Activated effector memory CD4-positive, alpha-beta T cell treated with Interleukin-2 at 50 U/mL for 16 hours (primary cell): ENCODE measurements at regions not wholly inside any gene's neighbourhood (a gene's known extent, or its start where the extent isn't known, plus 50 kb on each side); places are given as distances from the start of the nearest gene placed in this dataset.
"Not testable (repeated sequence)": the region's sequence is repeated elsewhere in the genome, so short reads cannot be mapped to it uniquely, and the experiment has no call there.

Source experiments
- DNase-seq: peaks from one replicate; pipeline ENCODE4 v3.0.0-alpha.2; 2020

DNA sequence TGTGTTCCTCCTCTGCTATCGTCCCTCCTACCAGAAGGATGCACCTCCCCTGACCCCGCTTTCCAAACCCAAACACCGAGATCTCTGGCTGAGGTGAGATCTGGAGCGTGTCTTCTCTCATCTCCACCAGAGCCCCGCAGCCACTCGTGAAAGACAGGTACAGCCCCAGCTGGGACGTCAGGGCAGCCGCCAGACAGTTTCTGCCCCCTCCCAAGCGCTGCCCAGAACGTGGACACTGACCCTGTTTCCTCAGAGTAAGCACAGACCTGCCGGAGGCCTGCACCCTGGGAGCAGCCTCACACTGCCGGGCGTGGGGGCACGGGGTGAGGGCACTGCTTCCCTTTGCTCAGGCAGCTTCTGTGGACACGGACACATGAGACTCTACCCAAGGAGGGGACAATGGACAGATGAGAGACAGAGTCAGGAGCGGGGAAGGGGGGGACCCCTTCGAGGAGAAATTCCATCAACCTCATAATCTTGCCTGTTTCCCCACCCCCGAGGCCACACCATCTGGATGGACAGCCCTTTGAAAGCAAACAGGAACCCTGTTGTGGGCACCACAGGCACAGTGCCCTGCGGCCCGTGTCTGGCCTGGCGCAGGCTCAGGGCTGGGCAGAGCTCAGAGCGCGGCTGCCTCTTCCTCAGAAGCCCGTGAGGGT is 210.6 kb downstream of the DLL1 start:
- DNase-seq = no peak

DNA sequence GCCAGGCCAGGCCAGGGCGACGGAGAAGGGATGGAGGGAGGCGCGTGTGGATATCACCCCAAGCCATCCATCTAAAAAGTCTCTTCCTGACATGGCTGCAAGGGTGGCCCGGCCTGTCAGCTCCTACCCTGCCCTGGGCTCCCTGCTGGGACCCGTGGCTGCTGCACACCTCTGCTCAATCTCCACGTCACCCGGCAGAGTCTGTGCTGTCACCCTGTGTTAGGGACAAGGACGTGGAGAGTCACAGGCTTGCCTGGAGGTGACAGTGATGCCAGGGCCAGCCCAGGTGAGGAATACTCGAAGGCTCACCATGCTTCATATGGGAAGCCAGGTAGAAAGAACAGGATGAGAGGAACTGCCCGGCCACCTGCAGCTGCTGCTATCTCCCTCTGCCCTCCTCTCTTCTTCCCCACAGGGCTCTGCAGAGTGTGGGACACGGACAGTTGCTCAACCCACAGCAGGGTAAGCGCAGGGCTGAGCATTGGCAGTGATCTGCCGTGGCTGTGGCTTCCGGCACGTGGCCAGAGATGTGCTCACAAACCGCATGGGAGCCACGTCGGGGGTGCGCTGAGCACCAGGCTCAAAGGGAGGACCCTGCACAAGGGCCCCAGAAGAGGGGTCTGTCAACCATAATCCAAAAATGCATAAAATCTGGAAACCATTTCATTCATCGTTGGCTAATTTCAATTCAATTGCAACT is 214.3 kb downstream of the DLL1 start:
- DNase-seq = no peak

DNA sequence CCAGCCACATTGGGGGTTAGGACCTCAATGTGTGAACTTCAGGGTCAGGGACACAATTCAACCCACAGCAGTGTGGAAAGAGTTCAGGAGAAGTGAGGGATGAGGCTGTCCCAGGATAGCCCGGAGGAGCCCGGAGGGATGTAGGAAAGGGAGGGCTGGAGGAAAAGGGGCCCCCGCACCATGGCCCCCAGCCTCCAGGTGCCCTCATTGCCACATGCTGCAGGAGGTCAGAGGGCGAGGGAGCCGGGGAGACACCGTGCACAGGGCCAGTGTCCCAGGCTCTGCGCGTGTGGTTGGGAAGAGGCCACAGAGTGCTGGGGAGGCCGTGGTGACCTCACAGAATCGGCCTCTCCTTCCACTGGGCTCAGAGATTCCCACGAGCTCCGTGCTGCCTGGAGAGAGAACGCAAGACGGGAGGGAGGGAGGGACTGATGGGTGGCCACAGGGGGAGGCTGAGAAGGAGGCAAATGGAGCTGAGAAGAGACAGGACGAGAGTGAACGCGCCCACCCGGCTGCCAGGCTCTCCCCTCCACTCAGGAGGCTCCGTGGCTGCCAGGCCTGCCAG is 215.1 kb downstream of the DLL1 start:
- DNase-seq = no peak

DNA sequence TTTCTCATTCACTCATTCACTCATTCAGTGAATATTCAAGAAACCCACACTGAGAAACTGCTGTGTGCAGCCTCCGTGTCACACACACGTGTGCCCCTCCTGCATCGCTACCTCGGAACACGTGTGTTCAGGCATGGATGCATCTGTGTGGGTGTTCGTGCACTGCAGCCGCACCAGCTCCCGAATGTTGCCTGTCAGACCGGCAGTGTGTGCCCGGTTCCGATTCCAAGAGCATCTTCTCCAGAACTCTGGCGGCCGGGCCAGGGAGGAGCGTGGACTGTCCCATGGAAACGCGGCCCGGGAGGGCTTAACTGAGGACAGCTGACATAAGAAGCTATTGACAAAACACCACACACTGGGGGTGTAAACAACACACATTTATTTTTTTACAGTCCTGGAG is 216.0 kb downstream of the DLL1 start:
- DNase-seq = no peak

DNA sequence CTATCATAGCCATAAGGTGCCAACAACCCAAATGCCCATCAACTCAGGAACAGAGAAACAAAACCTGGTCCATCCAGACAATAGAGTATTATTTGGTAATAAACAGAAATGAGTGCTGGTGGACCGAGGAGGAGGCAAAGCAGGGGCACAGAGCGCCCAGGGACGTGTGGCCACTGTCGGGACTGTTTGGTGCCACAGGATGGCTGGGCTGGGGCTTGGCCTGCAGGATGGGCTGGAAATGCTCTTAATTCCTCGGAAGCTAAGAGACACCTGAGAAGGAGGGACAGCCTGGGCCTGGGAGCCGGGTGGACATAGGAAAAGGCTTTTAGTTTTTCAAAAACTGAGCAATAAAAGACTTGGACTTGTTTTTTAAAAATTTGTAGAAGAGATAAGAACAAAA is 216.4 kb downstream of the DLL1 start:
- DNase-seq = no peak

DNA sequence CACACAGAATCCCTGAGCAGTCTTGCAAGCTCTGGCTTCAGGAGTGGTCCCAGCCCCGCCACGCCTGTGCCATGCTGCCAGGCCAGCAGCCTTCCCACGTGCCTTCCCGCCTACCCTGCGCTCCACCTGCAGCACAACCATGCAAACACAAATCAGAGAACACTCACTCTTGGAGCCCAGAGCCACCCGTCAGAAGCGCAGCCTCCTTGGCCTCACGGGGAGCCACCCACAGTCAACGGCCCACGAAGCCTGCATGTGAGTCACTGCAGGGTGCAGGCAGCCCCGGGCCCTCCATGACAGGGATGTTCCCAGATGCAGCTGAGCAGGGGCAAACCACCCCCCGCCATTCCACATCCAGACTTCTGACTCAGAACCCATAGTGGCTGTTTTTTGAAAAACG is 217.0 kb downstream of the DLL1 start:
- no peak for DNase-seq

DNA sequence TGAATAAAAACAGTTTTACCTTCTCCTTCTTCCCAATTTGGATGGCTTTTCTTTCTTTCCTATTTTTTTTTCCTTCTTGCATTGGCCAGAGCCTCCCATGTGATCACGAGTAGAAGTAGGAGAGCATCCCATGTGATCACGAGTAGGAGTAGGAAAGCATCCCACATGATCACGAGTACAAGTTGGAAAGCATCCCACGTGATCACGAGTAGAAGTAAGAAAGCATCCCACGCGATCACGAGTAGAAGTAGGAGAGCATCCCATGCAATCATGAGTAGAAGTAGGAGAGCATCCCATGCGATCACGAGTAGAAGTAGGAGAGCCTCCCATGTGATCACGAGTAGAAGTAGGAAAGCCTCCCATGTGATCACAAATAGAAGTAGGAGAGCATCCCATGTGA is 218.6 kb downstream of the DLL1 start:
- no peak for DNase-seq

DNA sequence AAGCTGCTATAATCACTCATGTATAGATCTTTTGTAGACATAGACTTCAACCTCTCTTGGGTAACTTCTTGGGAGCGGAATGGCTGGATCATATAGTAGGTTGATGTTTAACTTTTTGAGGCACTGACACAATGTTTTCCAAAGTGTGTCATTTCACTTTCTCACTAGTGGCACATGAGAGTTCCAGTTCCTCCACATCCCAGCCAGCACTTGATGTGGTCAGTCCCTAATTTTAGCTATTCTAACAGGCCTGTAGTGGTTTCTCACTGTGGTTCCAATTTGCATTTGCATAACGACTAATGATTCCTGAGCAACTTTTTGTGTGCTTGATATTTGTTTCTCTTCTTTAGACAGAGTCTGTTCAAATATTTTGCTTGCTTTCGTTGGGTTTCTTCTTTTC is 221.3 kb downstream of the DLL1 start:
- DNase-seq = no peak

DNA sequence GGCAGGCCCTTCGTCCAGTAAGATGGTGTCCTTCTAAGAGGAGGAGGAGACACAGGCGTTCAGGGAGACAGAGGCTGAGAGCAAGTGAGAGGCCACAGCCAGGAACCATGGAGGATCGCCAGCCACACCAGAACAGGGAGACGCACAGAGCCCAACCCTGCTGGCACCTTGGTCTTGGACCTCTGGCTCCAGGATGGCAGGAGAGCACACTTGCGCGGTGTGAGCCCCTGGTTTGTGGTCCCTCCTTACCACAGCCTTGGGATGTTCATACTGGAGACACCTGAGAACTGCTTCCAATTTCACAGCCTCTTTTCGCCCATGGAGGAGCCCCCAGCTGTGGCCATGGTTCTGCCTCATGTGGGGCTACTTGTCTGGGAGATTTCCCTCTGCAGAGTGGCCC is 222.4 kb downstream of the DLL1 start:
- no peak for DNase-seq

DNA sequence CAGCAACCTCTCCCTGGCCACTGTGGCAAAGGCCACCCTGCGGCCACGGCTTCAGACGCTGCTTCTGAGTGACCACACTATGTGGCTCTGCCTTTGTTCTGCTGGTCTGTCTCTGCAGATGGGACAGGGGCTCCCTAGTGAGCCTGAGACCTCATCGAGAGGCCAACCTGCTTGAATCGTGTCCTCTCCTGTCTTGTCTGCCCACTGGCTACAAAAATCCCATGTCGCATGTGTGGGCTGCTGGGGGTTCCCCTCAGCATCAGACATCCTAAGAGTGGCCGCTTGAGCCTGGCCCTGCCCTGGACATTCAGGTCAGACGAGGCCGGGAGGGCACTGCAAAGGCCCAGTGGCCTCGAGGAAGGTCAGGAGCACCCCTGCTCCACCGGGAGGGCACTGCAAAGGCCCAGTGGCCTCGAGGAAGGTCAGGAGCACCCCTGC is 222.9 kb downstream of the DLL1 start:
- no peak for DNase-seq

DNA sequence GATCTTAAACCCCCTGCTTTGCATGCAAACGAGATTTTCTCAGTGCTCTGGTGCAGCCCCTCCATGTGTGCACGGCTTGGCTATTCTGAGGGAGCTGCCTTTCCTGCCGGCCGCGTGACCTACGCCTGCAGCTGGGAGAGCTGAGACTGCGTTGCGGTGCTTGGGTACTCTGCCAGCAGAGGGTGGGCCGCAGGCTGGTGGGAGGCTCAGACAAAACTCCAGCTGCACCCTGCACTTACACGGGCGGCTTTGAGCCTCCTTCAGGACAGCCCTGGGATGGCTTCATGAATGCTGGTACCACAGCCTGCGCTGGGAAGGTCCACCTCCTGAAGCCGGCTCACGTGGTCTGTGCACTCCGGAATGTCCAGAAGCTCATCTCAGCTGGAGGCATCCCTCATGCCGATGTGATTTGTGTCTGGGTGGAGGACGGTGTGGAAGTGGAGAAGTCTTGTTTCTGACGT is 223.7 kb downstream of the DLL1 start:
- no peak for DNase-seq

DNA sequence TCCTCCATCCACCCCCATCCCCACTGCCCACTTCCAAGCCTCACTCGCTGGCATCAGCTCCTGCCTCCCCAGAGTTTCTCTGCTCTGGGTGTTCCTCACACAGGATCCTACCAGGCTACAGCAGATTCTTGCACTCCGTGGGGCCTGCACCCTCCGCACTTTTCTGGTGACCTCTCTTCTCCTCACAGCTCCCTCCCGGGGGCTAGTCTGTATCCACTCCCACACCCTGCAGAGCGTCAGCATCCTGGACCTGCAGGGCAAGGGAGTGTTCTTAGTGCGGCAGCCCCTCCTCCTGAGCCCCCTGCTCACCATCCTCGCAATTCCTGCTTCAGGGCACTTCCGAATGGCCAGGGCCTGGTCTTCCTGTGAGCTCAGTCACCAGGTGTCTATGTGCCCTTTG is 224.2 kb downstream of the DLL1 start:
- no peak for DNase-seq

DNA sequence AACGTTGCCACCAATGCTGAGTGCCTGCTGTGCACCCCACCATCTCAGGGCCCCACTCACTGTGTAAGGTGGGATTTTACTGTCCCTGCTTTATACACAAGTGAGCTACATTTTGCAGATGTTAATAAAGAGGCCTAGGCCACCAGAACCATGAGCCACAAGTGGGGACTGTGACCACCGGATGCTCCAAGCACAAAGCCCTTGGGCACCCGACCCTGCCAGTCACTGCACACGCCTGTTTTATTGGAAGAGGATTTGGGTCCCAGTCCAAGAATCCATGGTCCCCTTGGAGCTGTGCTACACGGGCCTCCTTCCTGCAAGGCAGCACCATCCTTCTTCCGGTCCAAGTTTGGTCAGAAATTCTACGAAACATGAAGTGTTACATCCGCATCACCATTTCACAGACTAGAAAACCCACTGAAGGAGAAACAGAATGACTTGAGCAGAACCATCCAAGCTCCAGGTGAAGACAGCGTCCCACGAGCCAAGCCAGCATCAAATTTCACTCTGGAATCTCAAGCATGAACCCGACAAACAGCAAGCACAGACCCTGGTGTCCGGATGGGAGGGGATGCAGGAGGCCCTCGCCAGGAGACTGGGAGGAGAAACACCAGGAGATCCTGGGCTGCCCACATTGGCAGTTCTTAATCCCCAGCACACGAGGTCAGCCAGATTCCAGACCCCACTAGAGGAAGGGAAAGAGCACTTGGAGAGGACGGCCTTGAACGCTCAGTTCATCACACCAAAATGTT is 226.9 kb downstream of the DLL1 start:
- no peak for DNase-seq

DNA sequence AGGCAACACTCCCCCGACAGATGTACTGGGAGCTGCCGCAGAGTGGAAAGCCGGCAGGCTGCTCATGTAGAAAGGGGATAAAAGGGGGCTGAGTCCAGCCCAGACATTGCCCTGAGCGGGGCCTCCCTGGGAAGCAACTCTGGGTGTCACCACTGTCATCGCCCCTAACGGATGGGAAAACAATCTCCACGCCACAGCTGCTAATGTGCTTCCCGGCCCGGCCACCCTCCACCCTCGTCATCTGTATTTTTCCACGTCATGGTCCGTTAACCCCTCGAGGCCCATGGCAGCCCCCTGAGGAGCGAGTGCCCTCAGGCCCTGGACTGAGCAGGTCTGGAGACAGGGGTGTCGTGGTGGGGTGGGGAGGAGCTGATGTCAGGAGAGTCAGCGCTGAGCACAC is 227.4 kb downstream of the DLL1 start:
- DNase-seq = no peak

DNA sequence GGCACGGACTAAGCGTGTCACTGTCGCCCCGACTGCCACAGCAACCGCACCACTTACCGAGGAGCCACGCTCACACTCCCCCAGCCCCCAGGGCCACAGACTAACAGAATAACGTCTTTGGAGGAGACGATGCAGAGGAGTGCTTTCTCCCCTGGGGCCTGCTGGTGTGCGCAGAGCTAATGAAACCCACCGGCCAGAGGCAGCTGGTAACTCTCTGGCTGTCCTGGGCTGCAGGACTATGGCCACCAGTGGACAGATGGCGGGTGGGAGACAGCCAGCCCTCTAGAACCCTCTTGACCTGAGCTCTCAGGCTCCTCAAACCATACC is 228.0 kb downstream of the DLL1 start:
- DNase-seq = no peak

DNA sequence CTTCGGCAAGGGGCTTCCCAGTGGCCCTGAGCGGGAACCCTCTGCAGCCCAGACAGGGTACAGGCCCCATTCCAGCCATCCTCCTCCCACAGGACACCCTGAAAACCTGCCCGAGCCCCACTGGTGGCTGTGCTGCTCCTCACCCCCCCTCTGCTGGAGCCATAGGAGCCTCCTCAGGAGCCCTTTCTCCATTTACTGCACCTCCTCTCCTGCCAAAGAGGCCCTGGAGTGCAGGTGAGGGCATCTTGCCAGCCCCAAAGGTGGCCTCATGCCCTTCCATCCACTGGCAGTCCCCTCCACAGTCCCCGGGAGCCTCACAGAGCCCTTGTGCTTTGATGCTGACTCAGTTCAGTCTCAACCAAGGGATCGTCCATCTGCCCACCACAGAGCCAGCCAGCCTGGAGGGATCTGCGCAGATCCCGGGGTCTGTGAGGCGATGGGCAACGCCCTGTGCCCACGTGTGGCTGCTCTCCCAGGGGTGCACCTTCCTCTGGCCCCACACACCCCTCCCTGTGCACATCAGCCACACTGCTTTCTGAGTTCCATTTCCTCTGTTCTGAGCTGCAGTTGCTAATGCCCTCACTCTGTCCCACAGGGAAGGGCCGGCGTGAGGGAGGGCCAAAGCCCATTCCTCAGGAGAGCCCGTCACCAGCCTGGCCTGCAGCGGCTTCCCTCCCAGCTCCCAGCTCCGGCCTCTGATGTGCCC is 228.5 kb downstream of the DLL1 start:
- no peak for DNase-seq

DNA sequence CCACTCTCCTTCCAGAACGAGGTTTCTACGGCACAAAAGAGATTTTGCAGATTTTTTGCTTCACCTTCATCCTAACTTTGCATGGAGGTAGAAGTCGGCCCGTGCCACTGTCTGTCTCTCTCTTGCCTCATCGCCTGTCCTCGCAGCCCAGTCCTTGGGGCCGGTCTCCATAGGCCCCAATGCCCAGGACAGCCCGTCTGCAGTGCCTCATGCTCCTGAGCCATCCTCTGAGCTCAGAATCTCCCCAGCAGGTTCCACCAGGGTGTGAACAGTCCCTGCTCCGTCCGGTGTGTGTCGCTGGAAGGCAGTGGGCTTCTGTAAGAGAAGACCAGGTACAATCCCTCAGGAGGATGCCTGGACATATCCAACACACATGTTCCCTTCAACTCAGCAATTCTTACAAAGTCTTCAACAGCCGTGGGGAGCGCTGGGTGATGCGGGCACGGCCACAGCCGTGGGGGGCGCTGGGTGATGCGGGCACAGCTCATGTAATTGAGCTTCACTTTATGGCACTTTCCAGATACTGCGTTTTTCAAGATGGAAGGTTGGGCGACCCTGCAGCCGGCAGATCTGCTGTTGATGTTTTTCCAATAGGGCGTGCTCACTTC is 231.9 kb downstream of the DLL1 start:
- DNase-seq = no peak

DNA sequence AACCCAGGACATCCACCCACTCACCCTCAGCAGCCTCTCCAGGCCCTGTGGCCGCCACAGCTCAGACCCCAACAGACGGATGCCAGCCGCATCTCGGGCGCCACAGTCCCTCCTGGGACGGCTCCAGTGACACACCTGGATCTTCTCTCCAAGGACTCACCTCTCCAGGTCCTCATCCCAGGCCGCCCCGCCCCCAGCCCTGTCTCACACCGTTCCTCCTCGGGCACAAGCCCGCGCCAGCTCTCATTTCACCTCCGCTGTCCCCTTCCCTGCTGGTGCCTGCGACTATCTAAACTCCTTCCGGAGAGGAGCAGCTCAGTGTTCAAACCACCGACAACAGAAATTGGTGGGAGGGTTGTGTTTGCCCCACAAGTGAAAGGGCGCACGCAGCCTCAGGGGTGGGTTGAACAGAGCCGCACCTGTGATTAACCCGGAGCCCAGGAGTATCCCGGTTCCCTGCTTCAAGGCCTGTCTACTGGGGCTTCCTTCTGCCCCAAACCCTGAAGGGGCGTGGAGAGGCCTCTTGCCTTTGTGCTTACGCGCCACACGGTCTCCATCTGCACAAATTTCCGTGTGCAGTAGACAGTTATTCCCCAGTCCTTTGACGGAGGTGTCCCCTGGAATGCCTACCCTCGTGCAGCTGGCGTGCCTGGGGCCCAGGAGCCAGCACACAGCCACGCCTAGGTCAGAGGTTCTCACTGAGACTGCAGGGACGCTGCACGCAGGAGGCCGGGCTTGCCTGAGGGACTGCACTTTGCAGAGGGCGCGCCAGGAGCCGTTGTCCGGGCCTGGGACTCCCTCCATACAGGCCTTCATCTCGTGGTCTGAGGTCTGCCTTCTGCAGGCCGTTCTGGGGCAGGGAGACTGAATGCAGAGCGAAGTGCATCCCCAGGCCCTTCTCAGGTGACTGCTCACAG is 232.7 kb downstream of the DLL1 start:
- no peak for DNase-seq

DNA sequence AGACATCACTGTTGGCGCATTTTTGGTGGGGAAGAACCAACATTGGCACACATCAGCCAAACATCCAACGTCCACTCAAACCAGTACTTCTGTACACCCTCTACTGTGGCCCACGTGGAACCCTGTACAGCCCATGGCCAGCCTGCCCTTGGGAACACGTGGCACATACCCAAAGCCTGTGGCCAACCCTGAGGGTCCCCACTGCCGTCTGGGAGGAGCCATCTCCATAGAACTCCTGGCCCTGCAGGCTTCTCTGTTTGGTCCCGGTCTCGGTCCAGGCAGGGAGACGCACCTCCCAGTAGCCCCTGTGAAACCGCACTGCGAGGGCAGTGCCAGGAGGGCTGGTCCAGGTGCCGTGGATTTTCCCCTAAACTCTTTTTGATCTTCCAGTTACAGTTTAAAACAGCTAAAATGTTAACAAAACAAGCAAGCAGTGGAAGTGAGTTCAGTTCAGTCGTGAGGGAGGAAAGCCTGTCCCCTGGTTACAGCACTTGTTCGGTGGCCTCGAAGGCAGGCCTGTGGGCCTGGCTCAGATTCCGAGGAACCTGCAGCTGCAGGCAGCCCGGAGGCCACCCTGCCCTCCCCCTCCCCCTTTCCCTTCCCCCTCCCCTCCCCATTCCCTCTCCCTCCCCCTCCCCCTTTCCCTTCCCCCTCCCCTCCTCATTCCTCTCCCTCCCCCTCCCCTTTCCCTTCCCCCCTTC is 233.7 kb downstream of the DLL1 start:
- DNase-seq = no peak

DNA sequence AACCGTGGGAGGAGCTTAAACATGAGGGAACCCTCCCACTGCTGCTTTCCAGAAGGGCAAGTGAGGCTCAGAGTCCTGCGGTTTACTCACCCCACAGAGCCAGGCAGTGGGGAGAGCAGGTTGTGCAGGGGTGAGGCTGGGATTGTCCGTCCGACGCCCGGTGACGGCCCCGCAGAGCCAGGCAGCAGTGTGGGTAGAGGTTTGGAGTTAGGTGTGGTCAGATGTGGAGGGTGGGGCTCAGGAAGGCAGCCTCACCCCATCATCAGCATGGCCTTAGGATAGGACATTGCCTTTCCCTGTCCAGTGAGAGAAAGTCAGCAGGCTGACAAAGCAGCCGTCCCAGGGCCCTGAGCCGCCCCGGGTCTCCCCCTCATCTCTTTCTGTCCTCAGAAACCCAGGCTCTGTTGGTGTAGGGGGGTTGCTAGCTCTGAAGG is 234.6 kb downstream of the DLL1 start:
- DNase-seq = no peak

DNA sequence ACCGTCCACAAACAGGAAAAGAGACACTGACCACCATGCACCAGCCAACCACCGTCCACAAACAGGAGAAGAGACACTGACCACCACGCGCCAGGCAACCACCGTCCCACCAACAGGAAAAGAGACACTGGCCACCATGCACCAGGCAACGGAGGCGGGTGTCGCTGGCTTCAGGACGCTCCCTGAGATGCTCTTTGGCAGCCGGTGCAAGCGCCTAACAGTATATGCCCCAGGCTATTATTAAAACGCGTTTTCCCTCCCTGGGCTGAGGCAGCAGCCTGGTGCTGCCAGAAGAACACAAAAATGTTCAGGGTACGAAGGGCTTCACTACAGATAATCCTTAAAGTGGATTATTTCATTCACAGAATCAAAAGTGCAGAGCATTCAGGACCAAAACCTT is 235.1 kb downstream of the DLL1 start:
- not testable (repeated sequence) for DNase-seq
